HG02798 (cell line): ENCODE measurements at regions not wholly inside any gene's neighbourhood (a gene's known extent, or its start where the extent isn't known, plus 50 kb on each side); places are given as distances from the start of the nearest gene placed in this dataset.
"Not testable (repeated sequence)": the region's sequence is repeated elsewhere in the genome, so short reads cannot be mapped to it uniquely, and the experiment has no call there.

Experiments used
- ATAC-seq: cut with Tn5 transposase; IDR thresholded peaks from one replicate; pipeline ENCODE4 v1.9.1; 2021; ENCODE audit warnings: mild to moderate bottlenecking; ENCODE audit not compliant: unreplicated experiment, poor library complexity

GRCh38 chr20:7799862-7800261 lies 140.4 kb downstream of the HAO1 start:
- no peak for ATAC-seq

GRCh38 chr20:7803411-7804151 lies 136.7 kb downstream of the HAO1 start:
- not testable (repeated sequence) for ATAC-seq

- ATAC-seq: no peak
Measured at GRCh38 chr20:7806831-7807230, 133.4 kb downstream of the HAO1 start.

GRCh38 chr20:7817286-7817685 lies 123.0 kb downstream of the HAO1 start:
- no peak for ATAC-seq

- ATAC-seq: no peak
Measured at GRCh38 chr20:7818477-7818876, 121.8 kb downstream of the HAO1 start.

GRCh38 chr20:7820897-7821296 lies 119.4 kb downstream of the HAO1 start:
- no peak for ATAC-seq

GRCh38 chr20:7822772-7823171 lies 117.5 kb downstream of the HAO1 start:
- ATAC-seq: no peak

- ATAC-seq: no peak
Measured at GRCh38 chr20:7828437-7828836, 111.8 kb downstream of the HAO1 start.

GRCh38 chr20:7829031-7829430 lies 111.2 kb downstream of the HAO1 start:
- no peak for ATAC-seq

- ATAC-seq: no peak
Measured at GRCh38 chr20:7829776-7830175, 110.5 kb downstream of the HAO1 start.
